K562 (cell line): ENCODE measurements at regions not wholly inside any gene's neighbourhood (a gene's known extent, or its start where the extent isn't known, plus 50 kb on each side); places are given as distances from the start of the nearest gene placed in this dataset.

Experiments
- CC2D1A ChIP-seq: fragments of 450-650 bp; IDR thresholded peaks from 2 replicates; pipeline ENCODE4 v1.6.1; 2017; ENCODE audit warnings: mild to moderate bottlenecking
- EZH2 ChIP-seq: IDR thresholded peaks from 2 replicates; pipeline ENCODE4 v1.6.1; 2012; ENCODE audit warnings: low read depth, mild to moderate bottlenecking, inconsistent platforms, low read length, borderline replicate concordance
- GTF3C2 ChIP-seq: IDR thresholded peaks from 3 replicates; pipeline ENCODE4 v1.6.1; 2011; ENCODE audit warnings: borderline replicate concordance, mild to moderate bottlenecking, moderate library complexity; ENCODE audit not compliant: insufficient read length; ENCODE audit errors: extremely low read depth
- HOXB6 ChIP-seq: fragments of 250-450 bp; sonication (Bioruptor Pico); IDR thresholded peaks from 2 replicates; pipeline ENCODE4 v1.5.1; 2022; ENCODE audit warnings: mild to moderate bottlenecking, borderline replicate concordance
- RBM22 ChIP-seq: fragments of 200-400 bp; formaldehyde crosslinking; IDR thresholded peaks from 2 replicates; pipeline ENCODE4 v1.6.1; 2018; ENCODE audit warnings: low read length, low read depth; ENCODE audit not compliant: poor library complexity, severe bottlenecking
- SNRNP70 ChIP-seq: fragments of 200-400 bp; formaldehyde crosslinking; optimal IDR thresholded peaks from 2 replicates; pipeline ENCODE3; 2017; ENCODE audit warnings: low read depth, low read length
- ZNF609 ChIP-seq: sonication (generic); formaldehyde crosslinking; IDR thresholded peaks from 2 replicates; pipeline ENCODE4 v1.8.1; 2023; ENCODE audit warnings: missing genetic modification reagents, mild to moderate bottlenecking, borderline replicate concordance
- ZNF740 ChIP-seq, 3 experiments: fragments of 200-800 bp in 1 of 3; sonication (Bioruptor generic) in 1 of 3; sonication (generic) in 1 of 3; formaldehyde crosslinking in 1 of 3; IDR thresholded peaks; 2 replicates each; pipeline versions ENCODE4 v1.6.1 to v1.8.0; 2016 to 2022; ENCODE audit warnings: mild to moderate bottlenecking in 2 of 3, missing compliant biosample characterization in 2 of 3, missing genetic modification characterization in 2 of 3, missing genetic modification reagents in 1 of 3
- TF ChIP-seq, protein P1 (sequence below): sonication (generic); formaldehyde crosslinking; IDR thresholded peaks from 2 replicates; pipeline ENCODE4 v1.8.0; 2023; ENCODE audit warnings: missing genetic modification reagents, mild to moderate bottlenecking, borderline replicate concordance

DNA sequence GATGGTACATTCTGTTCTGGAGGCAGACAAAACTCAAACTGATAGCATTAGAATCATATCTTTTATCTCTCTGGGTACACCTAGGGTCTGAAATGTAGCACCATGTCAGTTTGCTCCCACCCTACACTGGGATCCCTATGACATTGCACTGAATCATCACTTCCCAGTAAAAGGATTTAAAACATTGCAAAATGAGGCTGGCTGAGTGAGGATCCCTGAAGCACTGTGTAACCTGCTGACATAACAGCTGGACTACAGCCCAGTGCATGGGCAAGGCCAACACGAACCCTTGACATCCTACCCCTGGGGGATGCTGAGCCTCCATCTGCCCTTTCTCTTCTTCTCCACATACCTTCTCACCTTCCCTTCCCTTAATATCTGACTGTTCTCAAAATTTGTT, 253.2 kb downstream of the TTC32 start (continued):
- TF ChIP-seq ZNF740 (CRISPR knock-in tag; IDR thresholded peaks at IDR 0.05) (no peak), ZNF740 (tag; IDR thresholded peaks at IDR 0.05) (no peak), RBM22 (no peak), CC2D1A (no peak), EZH2 (no peak), ZNF609 (CRISPR knock-in tag) (no peak), GTF3C2 (no peak), SNRNP70 (no peak), HOXB6 (CRISPR knock-in tag) (no peak)
- TF ChIP-seq, protein P1, sequence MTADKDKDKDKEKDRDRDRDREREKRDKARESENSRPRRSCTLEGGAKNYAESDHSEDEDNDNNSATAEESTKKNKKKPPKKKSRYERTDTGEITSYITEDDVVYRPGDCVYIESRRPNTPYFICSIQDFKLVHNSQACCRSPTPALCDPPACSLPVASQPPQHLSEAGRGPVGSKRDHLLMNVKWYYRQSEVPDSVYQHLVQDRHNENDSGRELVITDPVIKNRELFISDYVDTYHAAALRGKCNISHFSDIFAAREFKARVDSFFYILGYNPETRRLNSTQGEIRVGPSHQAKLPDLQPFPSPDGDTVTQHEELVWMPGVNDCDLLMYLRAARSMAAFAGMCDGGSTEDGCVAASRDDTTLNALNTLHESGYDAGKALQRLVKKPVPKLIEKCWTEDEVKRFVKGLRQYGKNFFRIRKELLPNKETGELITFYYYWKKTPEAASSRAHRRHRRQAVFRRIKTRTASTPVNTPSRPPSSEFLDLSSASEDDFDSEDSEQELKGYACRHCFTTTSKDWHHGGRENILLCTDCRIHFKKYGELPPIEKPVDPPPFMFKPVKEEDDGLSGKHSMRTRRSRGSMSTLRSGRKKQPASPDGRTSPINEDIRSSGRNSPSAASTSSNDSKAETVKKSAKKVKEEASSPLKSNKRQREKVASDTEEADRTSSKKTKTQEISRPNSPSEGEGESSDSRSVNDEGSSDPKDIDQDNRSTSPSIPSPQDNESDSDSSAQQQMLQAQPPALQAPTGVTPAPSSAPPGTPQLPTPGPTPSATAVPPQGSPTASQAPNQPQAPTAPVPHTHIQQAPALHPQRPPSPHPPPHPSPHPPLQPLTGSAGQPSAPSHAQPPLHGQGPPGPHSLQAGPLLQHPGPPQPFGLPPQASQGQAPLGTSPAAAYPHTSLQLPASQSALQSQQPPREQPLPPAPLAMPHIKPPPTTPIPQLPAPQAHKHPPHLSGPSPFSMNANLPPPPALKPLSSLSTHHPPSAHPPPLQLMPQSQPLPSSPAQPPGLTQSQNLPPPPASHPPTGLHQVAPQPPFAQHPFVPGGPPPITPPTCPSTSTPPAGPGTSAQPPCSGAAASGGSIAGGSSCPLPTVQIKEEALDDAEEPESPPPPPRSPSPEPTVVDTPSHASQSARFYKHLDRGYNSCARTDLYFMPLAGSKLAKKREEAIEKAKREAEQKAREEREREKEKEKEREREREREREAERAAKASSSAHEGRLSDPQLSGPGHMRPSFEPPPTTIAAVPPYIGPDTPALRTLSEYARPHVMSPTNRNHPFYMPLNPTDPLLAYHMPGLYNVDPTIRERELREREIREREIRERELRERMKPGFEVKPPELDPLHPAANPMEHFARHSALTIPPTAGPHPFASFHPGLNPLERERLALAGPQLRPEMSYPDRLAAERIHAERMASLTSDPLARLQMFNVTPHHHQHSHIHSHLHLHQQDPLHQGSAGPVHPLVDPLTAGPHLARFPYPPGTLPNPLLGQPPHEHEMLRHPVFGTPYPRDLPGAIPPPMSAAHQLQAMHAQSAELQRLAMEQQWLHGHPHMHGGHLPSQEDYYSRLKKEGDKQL, result no peak
